Stimulated activated CD4-positive, alpha-beta T cell treated with anti-CD3 and anti-CD28 coated beads, Interleukin-2, amount 100 ng/mL, for 4 hours (primary cell): ENCODE measurements at regions not wholly inside any gene's neighbourhood (a gene's known extent, or its start where the extent isn't known, plus 50 kb on each side); places are given as distances from the start of the nearest gene placed in this dataset.
"Not testable (repeated sequence)": the region's sequence is repeated elsewhere in the genome, so short reads cannot be mapped to it uniquely, and the experiment has no call there.

ENCODE experiments used
- DNase-seq: peaks from one replicate; pipeline ENCODE4 v3.0.0-alpha.2; 2020; ENCODE audit warnings: low read depth

DNA sequence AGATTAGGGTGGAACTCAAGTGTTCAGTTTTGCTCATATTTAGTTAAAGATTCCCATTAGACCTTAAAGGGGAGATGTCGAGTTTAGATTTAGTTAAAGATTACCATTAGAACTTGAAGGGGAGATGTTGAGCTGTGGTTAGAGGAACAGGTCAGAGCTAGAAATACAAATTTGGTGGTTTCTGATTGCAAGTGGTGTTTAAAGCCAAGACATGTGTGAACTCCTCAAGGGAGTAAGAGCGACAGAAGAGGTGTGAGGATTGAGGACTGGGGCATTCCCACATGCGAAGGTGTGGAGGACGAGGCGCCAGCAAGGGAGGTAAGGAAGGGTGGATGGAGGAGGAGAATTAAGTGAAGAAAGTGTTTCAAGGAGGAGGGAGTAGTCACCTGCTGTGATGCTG, 168.6 kb downstream of the IER5 start:
- DNase-seq, result no peak

DNA sequence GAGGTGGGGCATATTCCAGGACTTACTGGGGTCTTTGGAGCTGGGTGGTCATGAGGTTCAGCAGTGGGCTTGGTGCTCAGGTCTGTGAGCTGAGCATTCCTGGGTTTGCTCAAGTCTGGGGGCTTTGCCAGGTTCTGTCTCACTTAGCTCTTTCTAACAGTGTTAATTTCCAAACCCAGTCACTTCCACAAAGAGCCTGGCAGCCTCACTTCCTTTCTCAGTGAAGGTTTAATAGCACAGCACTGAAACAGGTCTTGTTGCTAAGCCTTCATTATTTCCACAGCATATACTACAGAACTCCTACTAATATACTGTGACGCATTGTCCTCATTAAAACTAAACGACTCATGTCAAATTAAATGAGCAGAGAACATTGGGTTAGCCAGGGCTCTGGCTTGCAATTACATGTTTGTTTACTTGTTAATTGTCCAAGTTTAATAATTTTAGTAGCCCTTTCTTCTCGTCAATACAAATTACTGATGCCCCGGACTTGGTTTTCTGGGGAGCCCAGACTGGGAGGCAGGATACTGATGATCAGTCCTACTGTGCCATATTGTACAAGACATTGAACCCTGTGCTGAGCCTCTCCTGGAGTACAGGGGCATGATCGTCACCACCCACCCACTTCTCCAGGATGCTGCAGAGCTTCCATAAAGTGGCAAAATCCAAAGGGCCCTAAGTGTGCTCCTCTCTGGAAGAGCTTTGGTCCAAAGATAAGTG, 170.7 kb downstream of the IER5 start:
- no peak for DNase-seq

DNA sequence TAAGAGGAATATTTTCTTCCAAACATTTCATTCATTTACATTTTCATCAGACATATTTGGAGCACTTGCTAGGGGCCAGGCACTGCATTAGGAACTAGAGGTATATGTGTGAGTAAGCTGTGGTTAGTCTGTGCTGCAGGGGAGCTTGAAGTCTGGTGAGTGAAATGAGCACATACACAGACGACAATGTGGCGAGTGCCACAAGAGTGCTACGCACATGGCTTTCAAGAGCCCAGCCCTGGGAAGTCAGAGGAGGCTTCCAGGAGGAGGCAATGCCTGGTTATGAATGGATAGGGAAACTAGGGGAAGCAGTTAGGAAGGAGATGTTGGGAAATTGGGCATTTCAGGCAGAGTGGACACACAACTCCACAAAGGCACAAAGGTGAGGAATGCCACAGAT, 171.8 kb downstream of the IER5 start:
- DNase-seq, result no peak

DNA sequence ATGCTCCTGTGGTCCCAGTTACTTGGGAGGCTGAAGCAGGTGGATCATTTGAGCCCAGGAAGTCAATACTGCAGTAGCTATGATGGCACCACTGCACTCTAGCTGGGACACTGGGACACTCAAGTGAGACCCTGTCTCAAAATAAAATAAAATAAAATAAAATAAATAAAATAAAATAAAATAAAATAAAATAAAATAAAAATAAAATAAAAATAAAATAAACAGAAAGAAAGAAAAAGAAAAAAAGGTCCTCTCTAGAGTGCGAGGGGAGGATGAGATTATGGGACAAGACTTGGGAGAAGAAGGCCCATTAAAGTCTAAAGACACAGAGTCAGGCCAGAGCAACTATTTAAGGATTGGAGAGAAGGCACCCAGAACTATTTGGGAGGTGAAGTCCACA, 172.5 kb downstream of the IER5 start:
- DNase-seq, result no peak

DNA sequence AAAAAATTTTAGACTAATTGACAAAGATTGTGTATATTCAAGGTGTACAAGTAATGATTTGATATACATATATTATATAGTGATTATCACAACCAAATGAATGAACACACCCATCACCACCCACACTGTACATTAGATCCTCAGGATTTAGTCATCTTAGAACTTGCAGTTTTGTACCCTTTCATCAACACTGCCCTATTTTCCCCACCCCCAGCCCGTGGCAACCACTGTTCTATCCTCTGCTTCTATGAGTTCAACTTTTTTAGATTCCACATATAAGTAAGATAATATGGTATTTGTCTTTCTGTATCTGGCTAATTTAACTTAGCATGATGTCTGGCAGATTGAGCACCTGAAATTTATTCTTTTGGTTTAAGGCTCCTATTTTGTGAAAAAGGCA, 173.6 kb downstream of the IER5 start:
- DNase-seq, result no peak

DNA sequence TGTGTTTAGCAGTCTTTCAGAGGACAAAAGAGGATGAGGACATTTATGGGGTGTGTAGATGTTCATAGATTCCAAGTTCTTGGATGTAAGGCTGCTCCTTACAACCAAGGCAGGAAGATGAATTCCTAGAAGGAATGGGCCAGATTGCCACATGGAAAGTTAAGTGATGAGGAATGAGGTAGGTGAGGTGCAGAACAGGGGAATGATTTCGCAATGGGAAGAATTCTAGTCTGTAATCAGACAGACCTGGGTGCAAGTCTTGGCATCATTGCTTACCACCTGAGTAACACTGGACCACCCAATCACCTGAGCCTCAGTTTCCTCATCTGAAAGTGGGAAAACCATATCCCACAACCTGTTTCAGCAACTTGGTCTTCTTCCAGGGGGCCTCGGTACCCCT, 174.9 kb downstream of the IER5 start:
- DNase-seq, result no peak

DNA sequence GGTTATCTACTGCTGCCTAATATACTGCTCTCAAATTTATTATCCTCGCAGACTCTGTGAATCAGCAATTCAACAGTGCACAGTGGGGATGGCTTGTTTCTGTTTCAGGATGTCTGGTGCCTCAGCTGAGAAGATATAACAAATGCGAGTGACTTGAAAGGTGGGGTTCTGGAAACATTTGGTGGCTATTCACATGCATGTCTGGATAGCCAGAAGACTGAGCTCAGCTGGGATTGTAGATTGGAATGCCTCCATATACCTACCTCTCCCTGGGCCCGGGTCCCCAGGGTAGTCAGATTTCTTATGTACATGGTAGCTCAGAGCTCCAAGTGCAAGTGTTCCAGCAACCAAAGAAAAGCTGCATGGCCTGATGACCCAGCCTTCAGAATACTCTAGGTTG, 176.3 kb downstream of the IER5 start:
- DNase-seq, result no peak

DNA sequence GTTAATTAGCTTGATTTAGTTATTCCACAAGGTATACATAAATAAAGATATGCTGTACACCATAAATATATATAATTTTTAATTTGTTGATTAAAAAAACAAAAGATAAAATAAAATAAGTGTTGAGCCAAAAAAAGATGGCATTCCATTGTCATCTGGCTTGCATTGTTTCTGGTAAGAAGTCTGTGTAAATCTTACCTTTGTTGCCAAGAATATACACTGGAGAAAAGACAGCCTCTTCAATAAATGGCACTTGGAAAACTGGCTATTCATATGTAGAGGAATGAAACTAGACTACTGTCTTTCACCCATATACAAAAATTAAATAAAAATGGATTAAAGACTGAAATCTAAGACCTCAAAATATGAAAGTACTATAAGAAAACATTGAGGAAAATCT, 196.5 kb downstream of the IER5 start:
- no peak for DNase-seq

DNA sequence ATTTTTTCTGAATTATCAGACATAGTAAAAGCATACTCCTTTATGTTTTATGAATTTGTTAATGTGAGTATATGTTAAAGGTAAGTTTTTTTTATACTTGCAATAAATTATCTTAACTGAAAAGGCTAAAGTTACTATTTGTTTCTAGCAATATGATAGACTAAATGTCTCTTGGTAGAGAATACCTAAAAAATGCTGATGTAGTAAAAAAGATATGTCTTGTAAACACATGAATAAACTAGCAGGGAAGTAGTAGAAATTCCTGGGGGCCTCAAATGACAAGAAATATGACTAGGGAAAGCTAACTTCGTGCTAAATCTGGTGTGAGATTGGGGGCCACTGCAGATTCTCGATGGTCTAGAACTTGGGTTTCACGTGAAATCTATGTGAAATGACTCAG, 188.1 kb upstream of the CACNA1E start:
- no peak for DNase-seq

DNA sequence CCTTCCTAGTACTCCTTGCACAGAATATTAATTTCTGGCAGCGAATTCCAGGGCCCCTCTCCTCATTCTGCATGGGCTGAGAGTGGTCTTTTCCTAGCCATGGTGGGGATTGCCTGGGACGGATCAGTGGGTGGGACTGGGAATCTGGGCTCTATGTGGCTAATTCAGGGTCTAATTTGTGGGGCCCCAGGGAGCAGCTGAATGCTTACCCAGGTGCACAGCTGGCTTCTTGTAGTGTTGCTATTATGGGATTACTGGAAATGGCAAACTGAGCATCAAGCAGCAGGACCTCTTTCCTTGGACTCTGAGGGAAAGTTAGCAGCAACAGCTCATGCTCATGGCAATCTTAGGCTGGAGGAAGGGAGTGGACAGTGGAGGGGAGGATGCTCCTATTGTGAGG, 187.1 kb upstream of the CACNA1E start:
- no peak for DNase-seq

DNA sequence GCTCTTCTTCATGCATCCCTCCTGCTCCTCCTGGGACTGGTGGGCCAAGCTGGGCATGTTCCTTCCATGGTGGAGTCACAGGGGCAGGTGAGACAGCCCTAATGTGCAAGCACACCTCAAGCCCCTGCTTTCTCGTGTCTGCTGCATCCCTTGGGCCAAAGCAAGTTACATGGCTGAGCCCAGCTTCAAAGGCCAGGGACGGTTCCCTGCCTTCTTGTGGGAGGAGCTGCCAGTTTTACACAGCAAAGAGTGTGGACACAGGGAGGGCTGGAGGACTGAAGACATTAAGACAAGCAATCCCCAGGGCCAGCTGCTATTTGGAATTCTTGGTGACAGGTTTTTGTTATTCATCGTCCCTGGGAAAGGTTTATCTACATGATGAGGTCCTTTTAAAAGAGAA, 175.2 kb upstream of the CACNA1E start:
- no peak for DNase-seq

DNA sequence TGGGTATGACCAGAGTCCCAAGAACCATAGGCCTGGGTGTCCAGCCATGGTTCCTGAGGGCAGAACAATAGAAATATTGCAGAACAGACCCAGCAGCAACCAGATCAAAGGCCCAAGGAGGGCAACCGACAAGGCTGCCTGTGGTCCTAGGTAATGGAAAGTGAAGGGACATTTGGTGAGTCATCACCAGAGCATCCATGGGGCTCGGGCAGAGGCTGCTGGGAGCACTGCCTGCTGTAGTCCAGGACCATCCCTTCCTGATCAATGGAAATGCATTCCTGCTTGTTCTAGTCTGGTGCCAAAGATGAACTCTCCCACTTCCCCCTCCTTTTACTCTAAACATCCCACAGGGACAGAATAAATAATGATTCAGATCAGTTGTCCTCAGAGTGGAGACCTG, 172.8 kb upstream of the CACNA1E start:
- no peak for DNase-seq

DNA sequence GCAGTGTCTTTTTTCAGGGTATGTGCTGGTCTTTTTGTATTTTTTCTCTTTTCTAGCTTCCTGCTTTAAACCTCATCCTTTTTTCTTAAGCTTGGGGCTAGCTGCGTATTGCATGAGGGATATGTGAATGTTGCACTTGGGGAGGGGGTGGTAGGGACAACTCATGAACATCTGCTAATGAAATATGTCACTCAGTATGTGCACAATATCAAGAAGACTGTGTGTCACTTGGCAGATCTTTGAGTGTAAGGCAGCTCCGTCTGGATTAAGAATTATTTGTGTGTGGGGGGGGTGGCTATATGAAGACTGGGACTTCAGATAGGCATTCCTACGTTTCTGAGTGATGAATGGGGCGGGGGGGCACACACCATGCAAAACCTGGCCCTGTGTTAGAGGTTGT, 170.4 kb upstream of the CACNA1E start:
- DNase-seq, result no peak

DNA sequence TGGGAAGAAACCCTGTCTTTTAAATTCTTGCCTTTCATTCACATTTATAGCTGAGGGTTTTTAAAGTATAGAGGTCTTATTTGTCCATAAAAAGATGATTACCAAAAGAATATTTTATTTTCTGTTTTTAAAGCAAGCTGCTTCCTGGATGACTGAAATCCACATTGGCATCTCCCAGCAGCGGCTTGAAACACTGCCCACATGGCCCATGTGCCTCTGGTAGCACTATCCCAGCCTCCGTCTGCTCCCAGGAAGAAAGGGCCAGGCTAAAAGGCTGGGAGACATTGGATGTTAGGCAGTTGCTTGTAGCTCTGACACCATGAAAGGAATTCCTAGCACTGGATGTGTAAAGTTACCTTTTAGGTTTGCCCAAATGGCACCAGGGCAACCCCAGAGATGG, 169.9 kb upstream of the CACNA1E start:
- DNase-seq, result no peak

DNA sequence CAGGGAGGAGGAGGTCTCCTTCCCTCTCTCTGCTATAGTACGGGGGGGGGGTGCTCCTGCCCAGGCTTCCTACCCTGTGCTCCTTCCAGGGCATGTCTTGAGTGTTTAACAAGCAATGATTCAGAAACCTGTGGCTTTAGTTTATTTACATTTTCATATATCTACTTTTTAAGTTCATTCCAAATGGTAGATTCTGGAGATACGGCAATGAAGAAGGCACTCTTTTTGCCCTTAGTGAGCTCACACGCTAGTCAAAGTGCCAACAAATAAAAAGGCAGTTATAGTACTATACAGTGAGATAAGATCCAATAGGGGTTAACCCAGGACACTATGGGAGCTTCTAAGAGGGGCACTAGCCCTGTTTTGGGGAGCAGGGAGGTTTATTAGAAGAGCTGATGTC, 169.3 kb upstream of the CACNA1E start:
- no peak for DNase-seq

DNA sequence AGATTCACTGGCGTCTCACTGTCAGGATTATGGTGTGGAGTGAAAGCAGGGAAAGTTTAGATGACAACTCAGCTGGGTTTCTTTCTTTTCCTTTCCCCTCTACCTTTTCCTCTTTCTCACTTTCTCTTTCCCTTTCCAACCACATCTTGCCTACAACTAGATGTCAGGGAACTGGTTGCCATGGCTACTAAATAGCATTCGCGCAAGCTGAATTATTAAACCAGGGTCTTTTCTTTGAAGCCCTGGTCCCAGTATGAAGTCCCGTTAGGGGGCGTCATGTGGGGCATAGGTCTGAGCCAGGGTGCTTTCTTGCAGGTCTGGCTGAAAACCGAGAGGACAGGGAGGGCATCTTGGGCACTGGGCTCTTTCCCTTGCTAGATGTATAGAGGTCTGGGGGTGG, 168.4 kb upstream of the CACNA1E start:
- DNase-seq, result no peak

DNA sequence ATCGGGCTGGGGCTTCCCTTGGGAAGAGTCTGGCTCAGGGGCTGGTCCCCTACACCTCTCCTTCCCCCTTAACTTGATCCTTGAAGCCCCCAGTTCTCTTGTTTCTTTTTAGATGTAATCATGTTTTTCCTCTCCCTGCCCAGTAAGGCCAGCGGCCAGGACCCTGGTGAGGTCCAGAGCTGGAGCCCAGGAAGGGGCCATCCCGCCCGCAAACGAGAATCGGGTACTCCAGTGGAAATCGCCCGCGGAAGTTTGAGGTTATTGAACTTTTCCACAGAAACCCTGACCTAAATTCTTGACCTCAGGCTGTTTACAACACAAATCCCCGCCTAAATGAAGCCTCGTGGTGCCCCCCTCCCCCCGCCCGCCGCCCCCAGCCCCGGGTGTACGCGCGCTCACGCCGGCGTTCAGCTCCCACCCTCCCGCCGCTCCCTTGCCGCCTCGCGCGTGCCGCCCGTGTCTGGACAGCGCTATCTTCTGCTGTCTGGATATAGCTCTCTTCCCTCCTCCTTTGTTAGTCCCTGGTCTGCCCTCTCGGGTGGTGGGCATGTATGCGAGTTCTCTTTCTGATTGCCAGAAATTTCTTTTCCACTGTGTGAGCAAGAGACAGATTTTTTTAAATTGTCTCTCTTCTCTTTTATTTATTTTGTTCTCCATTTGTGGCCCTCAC, 165.9 kb upstream of the CACNA1E start:
- DNase-seq, result no peak

DNA sequence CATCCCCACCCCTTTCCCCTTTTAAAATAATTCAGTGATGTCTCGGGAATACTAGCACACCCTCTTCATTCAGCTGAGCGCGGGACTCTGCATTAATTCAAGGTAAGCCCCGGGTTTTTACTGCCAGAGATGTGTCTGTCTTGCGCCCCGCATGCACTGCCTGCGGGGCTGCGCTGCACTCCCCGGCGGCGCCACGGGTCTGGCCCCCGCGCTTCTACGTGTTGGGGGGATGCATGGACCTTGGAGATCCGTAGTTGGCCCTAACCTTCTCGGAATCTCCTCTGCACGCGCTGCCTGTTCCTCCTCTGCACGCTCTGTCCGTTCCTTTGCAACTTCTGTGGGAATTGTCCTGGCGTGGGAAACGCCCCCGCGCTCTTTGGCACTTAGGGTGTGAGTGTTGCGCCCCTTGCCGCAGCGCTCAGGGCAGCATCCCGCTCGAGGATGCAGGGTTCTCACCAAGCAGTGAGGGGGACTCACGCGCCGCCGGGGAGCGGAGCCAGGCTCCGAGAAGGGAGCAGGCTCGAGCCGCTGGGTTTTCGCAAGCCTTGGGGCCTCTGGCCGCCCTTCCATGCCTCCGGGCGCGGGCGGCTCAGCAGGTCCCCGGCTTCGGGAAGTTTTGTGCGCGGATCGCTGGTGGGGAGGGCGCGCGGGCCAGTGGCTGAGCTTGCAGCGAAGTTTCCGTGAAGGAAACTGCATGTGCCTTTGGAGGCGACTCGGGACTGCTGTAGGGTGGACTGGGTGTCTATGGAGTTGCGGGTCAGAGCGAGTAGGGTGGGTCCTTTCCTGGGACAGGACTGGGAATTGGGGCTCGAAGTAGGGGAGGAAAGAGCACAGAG, 165.1 kb upstream of the CACNA1E start:
- no peak for DNase-seq

DNA sequence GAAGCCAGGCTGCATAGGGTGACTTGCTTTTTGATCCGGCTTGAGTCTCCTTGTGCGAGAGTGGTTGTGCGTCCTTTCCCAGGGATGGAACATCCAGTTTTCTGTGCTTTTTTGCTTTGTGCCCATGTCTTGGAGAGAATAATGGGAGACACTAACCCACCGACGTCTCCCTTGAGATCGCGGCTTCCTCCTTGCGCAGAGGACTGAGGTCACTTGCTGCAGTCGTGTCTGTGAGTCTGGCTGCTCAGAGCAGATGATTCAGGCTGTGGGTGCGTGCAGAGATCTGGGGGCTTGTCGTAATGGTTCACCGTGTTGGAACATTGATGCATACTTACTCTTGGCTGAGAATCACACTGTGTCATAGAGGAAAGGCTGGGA, 164.5 kb upstream of the CACNA1E start:
- peak; percentile 15 for DNase-seq

DNA sequence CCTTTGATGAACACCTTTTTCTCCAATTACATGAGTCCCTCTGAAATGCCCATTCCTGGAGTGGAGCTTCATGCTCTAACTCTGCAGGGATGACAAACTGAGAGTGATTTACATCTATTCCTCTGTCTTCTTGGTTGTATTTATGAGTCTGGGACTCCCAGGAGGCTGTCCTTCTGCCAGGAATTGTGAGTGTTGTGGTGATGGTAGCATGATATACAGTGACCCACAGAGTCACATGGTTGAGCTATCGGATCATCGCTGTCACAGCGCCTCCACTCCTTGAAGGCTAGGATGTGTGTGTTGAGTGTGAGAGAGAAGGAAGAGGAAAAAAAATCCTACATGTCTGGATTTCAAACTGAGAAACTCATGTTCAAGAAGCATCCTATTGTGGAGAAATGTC, 163.4 kb upstream of the CACNA1E start:
- no peak for DNase-seq

DNA sequence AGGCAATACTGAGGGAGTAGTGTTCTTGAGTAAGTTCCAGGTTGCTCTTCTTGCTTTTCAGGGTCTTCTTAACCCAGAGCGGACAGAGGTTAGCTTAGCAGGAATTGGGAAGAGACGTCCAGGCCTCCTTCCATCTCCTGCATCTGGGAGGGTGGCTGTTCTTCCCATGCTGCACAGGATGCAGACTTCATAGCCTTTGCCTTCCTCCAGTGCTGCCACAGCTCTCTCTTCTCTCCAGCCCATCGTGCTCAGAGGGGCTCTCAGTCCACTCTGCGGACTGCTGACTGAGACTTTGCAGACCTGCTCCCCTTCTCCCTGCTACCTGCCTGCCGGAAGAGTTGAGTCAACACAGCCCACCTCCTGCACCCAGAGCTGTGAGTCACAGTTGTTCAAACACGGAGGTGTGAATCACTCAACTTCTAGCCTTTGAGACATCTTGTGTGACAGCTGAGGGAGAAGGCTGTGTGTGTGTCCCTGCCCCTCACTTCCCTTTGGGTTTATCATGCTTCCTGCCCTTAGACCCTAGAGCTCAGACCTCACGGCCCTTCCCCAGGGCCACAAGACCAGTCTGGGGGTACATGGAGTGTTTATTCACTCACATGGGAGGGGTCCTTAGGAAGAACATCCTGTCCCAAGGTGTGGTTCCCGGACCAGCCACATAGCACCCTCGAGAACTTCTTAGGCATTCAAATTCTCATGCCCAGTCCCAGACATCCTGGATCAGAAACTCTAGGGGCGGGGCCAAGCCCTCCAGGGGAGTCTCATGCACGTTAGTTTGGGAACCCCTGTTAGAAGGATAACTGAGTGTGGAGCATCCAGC, 158.3 kb upstream of the CACNA1E start:
- DNase-seq, result peak; percentile 56

DNA sequence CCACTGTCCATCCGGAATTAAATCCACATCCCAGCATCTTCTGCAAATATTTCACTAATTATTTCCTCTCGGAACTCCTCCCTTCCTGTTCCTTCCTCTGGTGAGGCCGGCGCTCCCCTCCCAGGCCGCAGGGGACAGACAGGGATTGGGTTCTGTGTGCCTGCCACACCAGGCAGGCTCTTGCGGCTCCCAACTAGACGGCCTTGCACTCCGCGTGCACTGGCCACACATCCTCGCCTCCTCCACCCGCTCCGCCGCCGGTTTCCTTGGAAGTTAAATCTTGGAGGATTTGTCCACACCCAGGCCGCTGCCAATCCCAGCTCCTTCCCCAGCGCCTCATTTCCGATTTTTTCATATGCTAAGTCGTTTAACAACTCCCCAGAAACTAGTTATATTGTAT, 157.6 kb upstream of the CACNA1E start:
- not testable (repeated sequence) for DNase-seq
